ENCODE measurements at regions not wholly inside any gene's neighbourhood (a gene's known extent, or its start where the extent isn't known, plus 50 kb on each side); places are given as distances from the start of the nearest gene placed in this dataset.

- Histone ChIP-seq H3F3A (ENCODE audit: insufficient read depth) (peaks cover 28% of the 10 kb centered on the region), H3K4me2 (ENCODE audit: unreplicated experiment) (peak overlapping the region; percentile 39), H3K79me2 (ENCODE audit: insufficient read depth) (no peaks in the 10 kb centered on the region), H3K9ac (no peak overlapping the region), H2AFZ (no peak overlapping the region), H3K9me3 (ENCODE audit: low read depth) (no peaks in the 10 kb centered on the region), H3K4me1 (ENCODE audit: insufficient read depth) (peaks cover 28% of the 10 kb centered on the region), H4K20me1 (ENCODE audit: insufficient read depth) (no peaks in the 10 kb centered on the region), H3K27me3 (replicated peaks; ENCODE audit: insufficient read depth) (0 out of 2 replicates have a peak, but pooled peaks cover 1% of the 10 kb centered on the region), H3K4me3 (no peak overlapping the region), H3K36me3 (ENCODE audit: low read depth) (no peaks in the 10 kb centered on the region), H3K9me2 (ENCODE audit: insufficient read depth) (peaks cover 11% of the 10 kb centered on the region; the same call in 1 of the 2 replicates), H3K27ac (no peak overlapping the region)
- TF ChIP-seq EZH2 (IDR thresholded peaks at IDR 0.05; ENCODE audit: insufficient read depth, poor library complexity, severe bottlenecking) (no peak), EZH2phosphoT487 (IDR thresholded peaks at IDR 0.05; ENCODE audit: insufficient read depth, low read depth) (no peak)
- in situ Hi-C loops (cut with MboI): no loop called here
- 51 to 53% methylated on average over 2 of the region's 2 CpGs for WGBS, 2 experiments (ENCODE audit: low coverage in 1 of 2, low lambda C conversion rate in 2 of 2, missing lambda C conversion rate in 2 of 2)
- peak; percentile 69 for DNase-seq
Observed at GRCh38 chr12:11978726-11979384, 91.9 kb upstream of the BCL2L14 start.

GRCh38 chr12:11980115-11980514, 90.6 kb upstream of the BCL2L14 start:
- no peaks in the 10 kb centered on the region for H3K36me3 ChIP-seq (ENCODE audit: low read depth)
- H3K79me2 ChIP-seq (ENCODE audit: insufficient read depth): no peaks in the 10 kb centered on the region
- DNase-seq: no peak
- peaks cover 11% of the 10 kb centered on the region; the same call in 1 of the 2 replicates for H3K9me2 ChIP-seq (ENCODE audit: insufficient read depth)
- no peak overlapping the region for H3K4me3 ChIP-seq
- H3K4me1 ChIP-seq (ENCODE audit: insufficient read depth): peaks cover 28% of the 10 kb centered on the region
- peaks cover 28% of the 10 kb centered on the region for H3F3A ChIP-seq (ENCODE audit: insufficient read depth)
- no peak overlapping the region for H3K4me2 ChIP-seq (ENCODE audit: unreplicated experiment)
- in situ Hi-C loops (cut with MboI): no loop called here
- H3K9ac ChIP-seq: no peak overlapping the region
- H3K27ac ChIP-seq: no peak overlapping the region
- no peaks in the 10 kb centered on the region for H3K27me3 ChIP-seq (replicated peaks; ENCODE audit: insufficient read depth)
- no peak for TF ChIP-seq EZH2 (IDR thresholded peaks at IDR 0.05; ENCODE audit: insufficient read depth, poor library complexity, severe bottlenecking)
- no peak for TF ChIP-seq EZH2phosphoT487 (IDR thresholded peaks at IDR 0.05; ENCODE audit: insufficient read depth, low read depth)
- H4K20me1 ChIP-seq (ENCODE audit: insufficient read depth): no peaks in the 10 kb centered on the region
- no peaks in the 10 kb centered on the region for H3K9me3 ChIP-seq (ENCODE audit: low read depth)
- H2AFZ ChIP-seq: no peak overlapping the region
- WGBS, 2 experiments (ENCODE audit: low coverage in 1 of 2, low lambda C conversion rate in 2 of 2, missing lambda C conversion rate in 2 of 2): 98 to 100% methylated on average over 2 of the region's 2 CpGs

- Histone ChIP-seq H3K4me3 (peak overlapping the region; percentile 11), H3K27ac (peak overlapping the region; percentile 17; the same call in 1 of the 2 replicates), H4K20me1 (ENCODE audit: insufficient read depth) (no peaks in the 10 kb centered on the region), H2AFZ (peak overlapping the region; percentile 44; the same call in 1 of the 2 replicates), H3K27me3 (replicated peaks; ENCODE audit: insufficient read depth) (no peaks in the 10 kb centered on the region), H3K9ac (no peak overlapping the region), H3K9me2 (ENCODE audit: insufficient read depth) (peaks cover 11% of the 10 kb centered on the region; the same call in 1 of the 2 replicates), H3K79me2 (ENCODE audit: insufficient read depth) (no peaks in the 10 kb centered on the region), H3K4me2 (ENCODE audit: unreplicated experiment) (peak overlapping the region; percentile 64), H3K4me1 (ENCODE audit: insufficient read depth) (peaks cover 28% of the 10 kb centered on the region), H3K9me3 (ENCODE audit: low read depth) (no peaks in the 10 kb centered on the region), H3K36me3 (ENCODE audit: low read depth) (no peaks in the 10 kb centered on the region), H3F3A (ENCODE audit: insufficient read depth) (peaks cover 28% of the 10 kb centered on the region)
- peak; percentile 82 for DNase-seq
- in situ Hi-C loops (cut with MboI): no loop called here
- WGBS, 2 experiments (ENCODE audit: low coverage in 1 of 2, low lambda C conversion rate in 2 of 2, missing lambda C conversion rate in 2 of 2): 21 to 29% methylated on average over 7 of the region's 7 CpGs
- TF ChIP-seq EZH2phosphoT487 (IDR thresholded peaks at IDR 0.05; ENCODE audit: insufficient read depth, low read depth) (no peak), EZH2 (IDR thresholded peaks at IDR 0.05; ENCODE audit: insufficient read depth, poor library complexity, severe bottlenecking) (no peak)
Observed at GRCh38 chr12:11981121-11981733, 89.5 kb upstream of the BCL2L14 start.

- Histone ChIP-seq H4K20me1 (ENCODE audit: insufficient read depth) (no peaks in the 10 kb centered on the region), H2AFZ (no peak overlapping the region), H3K27ac (no peak overlapping the region), H3K79me2 (ENCODE audit: insufficient read depth) (no peaks in the 10 kb centered on the region), H3K9ac (no peak overlapping the region), H3K9me3 (ENCODE audit: low read depth) (no peaks in the 10 kb centered on the region), H3K4me2 (ENCODE audit: unreplicated experiment) (no peak overlapping the region), H3F3A (ENCODE audit: insufficient read depth) (peaks cover 21% of the 10 kb centered on the region), H3K36me3 (ENCODE audit: low read depth) (no peaks in the 10 kb centered on the region), H3K4me1 (ENCODE audit: insufficient read depth) (peaks cover 21% of the 10 kb centered on the region), H3K27me3 (replicated peaks; ENCODE audit: insufficient read depth) (no peaks in the 10 kb centered on the region), H3K4me3 (no peak overlapping the region), H3K9me2 (ENCODE audit: insufficient read depth) (peaks cover 11% of the 10 kb centered on the region; the same call in 1 of the 2 replicates)
- 57 to 60% methylated on average over 3 of the region's 3 CpGs for WGBS, 2 experiments (ENCODE audit: low coverage in 1 of 2, low lambda C conversion rate in 2 of 2, missing lambda C conversion rate in 2 of 2)
- DNase-seq: no peak
- in situ Hi-C loops (cut with MboI): no loop called here
- TF ChIP-seq EZH2 (IDR thresholded peaks at IDR 0.05; ENCODE audit: insufficient read depth, poor library complexity, severe bottlenecking): no peak
- no peak for TF ChIP-seq EZH2phosphoT487 (IDR thresholded peaks at IDR 0.05; ENCODE audit: insufficient read depth, low read depth)
Observed at GRCh38 chr12:11984417-11984816, 86.3 kb upstream of the BCL2L14 start.
